H54 (cell line): ENCODE measurements at regions not wholly inside any gene's neighbourhood (a gene's known extent, or its start where the extent isn't known, plus 50 kb on each side); places are given as distances from the start of the nearest gene placed in this dataset.

ENCODE experiments used
- DNase-seq: peaks from one replicate; pipeline ENCODE4 v3.0.0; 2011; ENCODE audit warnings: low spot score, mixed read lengths; ENCODE audit not compliant: insufficient read length
- FAIRE-seq: peaks from 3 replicates; lab custom pipeline; 2011; peaks lifted over from hg19 to GRCh38; lab: Jason Lieb, UNC
- POLR2A ChIP-seq: IDR thresholded peaks from 2 replicates; pipeline ENCODE4 v1.6.1; 2011; ENCODE audit warnings: low read depth, mild to moderate bottlenecking, low read length

DNA sequence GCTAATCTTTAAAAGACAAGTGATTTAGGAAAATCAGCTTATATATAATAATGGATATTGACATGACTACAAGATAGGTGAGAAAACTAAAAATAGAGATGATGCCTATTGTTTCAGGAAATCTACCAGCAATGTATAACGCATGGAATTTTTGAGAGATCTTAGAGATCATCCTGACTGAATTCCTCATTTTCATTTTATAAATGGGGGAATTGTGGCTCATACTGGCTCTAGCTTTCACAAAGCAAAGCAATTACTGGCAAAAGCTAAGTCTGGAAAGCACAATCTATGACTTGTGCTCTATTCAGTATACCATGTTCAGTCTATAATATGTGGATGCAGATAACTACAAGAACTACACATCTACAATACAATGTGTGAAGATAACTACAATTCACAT, 51.9 kb upstream of the FANCL start:
- no peak for TF ChIP-seq POLR2A
- DNase-seq: no peak
- FAIRE-seq: no peak

DNA sequence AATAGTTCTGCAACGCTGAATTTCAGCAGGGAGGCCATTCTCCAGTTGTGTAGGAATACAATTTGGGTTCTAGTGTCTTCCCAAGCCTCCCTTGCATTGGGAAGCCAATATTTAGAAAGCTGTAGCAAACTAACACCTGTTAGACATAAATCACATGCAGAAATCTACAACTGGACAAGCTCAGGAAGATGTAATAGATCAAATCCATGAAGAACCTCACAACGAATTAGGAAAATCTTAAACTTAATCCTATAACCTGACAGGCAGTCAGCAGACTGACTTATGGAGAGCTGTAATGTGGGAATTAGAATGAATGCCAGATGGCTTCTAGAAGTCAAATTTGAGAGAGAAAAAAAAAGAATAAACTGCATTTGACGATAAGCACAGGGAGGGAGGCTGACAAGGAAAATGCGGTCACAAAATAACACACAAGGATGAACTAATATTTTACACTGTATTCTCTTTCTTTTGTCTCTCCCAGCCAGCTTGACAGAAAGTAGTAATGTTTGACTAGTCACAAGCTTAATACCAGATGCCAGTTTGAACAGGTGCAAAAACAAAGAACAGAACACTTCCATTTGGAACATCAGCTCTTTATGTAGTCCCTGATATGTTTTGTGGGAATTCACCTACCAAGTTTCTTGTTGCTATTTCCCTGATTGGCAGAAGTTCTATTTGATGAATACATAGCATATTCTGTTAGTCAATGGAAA, 50.8 kb upstream of the FANCL start:
- no peak for DNase-seq
- TF ChIP-seq POLR2A: no peak
- FAIRE-seq: no peak
